Astrocyte of the hippocampus (primary cell): ENCODE measurements at regions not wholly inside any gene's neighbourhood (a gene's known extent, or its start where the extent isn't known, plus 50 kb on each side); places are given as distances from the start of the nearest gene placed in this dataset.
"Not testable (repeated sequence)": the region's sequence is repeated elsewhere in the genome, so short reads cannot be mapped to it uniquely, and the experiment has no call there.

ENCODE experiments used
- DNase-seq: peaks from one replicate; pipeline ENCODE4 v3.0.0; 2011; ENCODE audit warnings: low read depth, low spot score

DNA sequence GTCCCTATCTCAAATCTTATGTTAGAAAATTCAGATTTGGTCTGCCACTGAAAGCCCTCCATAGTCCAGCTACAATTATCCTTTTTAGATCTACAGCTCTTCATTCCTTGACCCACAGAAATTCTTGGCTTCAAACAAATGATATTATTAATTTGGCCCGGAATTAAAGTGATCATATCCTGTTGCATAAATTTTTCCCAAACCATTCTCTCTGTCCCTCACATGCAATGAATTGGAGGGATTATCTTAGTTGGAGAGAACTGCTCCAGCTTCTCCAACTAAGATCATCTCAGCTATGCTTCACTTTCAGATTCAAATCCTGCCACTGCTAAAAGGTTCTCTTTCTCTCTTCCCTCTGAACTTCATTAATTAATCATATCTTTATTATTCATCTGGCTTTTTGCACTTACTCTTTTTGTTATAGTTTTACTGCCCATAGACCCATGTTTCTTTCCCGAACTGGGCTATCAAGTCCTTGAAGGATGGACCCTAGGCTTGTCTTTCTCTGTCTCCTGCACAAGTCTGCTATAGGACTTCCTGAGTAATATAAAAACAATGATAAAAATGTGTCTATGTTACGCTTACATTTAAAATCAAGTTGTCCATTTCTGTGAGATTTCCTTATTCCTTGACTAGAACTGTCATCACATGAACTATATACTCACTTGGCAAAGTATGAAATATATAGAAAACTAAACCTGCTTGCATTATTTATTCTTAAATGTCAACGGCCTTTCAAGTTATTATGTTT, 493.9 kb upstream of the MARCKS start:
- DNase-seq, result no peak

DNA sequence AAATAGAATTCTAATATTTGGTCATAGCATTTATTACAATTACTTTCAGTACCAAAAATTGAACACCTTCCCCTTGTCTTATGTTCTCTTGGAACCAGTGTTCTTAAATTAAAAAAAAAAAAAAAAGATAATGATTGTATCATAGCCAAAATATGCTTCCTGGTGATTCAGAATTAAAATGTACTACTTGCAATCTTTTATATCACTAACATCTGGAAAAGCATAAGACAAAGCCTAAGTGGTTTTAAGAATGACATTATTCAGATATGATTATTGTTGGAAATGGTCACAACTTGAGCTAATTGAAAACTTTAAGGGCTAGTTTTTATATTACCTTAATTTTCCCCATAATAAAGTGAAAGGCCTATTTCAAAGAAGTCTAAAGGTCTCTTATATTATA, 493.3 kb upstream of the MARCKS start:
- no peak for DNase-seq

DNA sequence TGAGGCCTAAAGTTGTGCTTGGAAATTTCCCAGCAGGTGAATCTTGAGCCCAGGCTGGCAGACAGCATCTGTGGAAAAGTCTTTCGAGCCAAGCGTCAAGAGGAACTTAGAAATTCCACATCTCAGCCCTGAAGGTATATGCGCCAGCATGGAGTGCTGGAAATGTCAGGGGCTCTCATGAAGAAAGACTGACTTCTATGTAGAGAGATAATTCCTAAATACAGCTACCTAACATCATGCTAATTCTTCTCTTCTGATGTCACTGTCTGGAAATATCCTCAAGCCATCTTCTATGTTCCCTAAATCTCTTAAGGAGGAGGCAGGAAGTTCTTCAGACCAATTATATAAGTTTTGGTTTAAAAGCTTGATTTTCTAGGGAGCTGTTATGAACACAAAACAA, 492.4 kb upstream of the MARCKS start:
- no peak for DNase-seq

DNA sequence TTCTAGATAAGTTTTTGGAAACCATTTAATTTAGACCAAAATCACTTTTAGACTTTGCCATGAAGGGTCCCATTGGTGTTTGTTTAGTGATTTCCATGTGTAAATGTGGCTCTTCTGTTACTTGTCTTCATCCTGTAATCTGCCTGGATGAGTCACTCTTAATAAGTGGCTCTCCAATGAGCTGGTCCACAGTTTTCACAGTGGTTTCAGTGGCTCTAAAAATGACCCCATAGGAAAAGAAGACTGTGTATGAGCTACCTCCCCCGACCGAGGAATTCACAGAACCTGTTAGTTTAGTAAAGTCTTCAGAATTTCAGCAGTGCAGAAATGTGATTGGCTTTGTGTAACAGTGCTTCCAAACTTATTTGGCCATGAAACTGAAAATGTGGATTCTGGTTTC, 492.0 kb upstream of the MARCKS start:
- peak; percentile 47 for DNase-seq

DNA sequence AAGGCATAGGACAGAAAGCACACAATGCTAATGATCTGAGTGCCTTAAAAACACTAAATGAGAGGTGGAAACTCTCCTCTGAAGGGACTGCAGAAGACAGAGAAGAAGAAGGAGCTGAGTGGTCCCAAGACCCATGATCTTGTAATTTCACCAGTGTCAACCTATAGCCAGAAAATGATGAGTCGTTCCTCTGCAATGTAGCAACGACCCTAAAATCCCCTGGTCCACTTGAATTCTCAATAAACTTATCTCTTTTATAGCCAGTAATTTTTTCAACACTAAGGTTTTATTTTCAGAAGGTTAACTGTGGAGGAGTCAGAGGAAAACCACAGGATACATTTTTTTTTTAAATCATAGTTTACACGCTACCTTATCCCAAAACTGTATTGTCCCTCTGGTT, 490.6 kb upstream of the MARCKS start:
- DNase-seq, result no peak

DNA sequence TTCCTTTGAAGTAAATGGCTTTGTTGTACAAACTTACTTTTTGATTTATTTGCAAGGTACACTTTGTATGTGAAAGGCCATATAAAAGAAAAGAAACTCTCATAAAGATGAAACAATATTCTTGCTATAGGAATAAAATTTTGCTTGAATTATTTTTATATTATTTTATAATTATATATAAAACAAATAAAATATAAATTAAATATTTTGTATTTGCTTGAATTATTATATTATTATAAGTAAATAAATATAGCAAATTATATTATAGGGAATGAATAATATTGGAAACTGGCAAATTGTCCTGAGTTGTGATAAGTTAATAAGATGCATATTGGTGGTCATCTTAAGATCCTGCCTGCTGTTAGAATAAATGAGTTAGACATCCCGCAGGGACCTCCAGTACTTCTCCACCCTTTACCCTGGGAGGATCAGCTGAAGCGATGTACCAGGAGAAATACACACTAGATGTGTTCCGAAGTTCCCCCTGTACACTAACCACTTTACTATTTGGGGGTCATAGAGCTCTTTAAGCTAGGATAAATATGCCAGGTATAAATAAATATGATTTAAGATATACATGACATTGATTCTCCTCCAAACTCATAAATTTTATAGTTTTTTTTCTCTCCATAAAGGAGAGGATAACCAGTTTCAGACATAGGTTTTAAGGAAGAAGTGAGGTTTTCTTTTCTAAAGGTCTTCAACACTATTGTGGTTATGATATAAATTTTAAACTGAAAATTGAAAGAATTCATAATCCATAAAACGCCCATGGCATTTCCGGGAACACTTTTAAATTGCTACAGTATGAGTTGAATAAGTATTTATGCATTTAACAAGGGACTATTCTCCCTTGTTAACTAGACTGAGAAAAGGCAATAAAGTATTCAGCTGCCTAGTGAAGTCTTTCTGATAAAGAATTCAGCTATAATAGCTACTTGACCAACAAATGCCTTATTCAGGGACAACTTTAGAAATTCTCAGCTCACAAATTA, 486.3 kb upstream of the MARCKS start:
- no peak for DNase-seq

DNA sequence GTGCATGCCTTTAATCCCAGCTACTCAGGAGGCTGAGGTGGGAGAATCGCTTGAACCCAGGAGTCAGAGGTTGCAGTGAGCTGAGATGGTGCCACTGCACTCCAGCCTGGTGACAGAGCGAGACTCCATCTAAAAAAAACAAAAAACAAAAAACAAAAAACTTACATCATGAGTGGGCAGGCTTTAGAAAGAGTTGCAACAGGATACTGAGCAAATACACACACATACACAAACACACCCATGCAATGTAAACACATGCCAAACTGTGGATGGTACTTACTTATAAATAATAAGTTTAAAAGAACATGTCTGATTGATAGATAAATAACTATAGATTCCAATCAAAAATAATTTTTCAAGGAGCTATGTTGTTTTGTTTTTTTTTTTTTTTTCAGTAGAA, 481.7 kb upstream of the MARCKS start:
- not testable (repeated sequence) for DNase-seq

DNA sequence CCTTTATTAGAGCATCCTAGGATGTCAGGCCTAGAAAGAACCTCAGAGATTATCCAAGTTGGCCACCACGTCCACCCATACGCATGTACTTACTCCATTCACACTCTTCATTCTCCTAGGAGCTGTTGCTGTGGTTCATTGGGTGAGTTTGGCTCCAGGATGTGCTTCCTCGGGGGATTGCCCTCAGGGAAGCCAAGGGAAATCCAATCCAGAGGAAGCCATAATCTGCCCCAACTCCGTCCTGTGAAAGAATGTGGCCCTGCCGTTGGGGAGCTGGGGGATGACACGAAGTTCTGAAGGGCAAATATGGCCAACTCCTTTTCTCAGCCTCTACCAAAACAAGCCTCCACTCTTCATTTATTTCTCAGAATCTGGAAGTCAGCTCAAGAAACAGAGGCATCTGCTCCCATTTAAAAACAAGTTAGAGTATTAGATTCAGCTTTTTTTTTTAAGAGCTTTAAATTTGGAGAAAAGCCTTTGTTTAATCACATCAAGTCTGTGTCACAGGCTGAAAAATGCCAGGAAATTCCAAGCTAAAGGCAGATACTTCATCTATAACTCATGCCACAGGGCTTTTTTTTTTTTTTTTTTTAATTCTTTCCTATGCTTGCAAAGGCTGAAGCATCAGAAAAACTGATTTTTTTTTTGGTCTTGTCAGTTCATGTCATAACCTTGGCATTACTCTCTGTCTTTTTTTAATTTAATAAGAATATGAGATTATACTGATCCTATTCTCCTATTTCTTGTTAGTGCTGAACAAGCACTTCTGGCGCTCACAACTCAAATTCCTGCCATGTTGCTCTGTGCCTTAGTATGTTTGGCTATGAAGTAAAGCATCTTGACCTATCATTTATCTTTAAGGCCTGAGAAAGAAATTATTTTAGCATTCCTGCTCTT, 480.9 kb upstream of the MARCKS start:
- peak; percentile 68 for DNase-seq

DNA sequence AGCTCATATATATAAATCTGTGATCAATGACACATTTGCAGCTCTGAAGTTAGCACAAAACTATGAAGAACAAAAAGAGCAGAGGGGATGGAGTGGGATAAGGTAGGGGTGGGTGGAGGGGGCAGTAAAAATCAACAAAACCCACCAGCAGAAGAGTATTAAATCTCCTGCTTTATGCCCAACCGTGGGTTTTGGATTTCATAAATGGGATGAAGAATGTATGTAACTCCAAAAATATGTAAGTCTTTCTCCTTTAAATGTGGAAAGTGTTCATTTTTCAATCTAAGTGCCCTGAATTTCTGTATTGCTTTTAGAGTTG, 480.3 kb upstream of the MARCKS start:
- no peak for DNase-seq

DNA sequence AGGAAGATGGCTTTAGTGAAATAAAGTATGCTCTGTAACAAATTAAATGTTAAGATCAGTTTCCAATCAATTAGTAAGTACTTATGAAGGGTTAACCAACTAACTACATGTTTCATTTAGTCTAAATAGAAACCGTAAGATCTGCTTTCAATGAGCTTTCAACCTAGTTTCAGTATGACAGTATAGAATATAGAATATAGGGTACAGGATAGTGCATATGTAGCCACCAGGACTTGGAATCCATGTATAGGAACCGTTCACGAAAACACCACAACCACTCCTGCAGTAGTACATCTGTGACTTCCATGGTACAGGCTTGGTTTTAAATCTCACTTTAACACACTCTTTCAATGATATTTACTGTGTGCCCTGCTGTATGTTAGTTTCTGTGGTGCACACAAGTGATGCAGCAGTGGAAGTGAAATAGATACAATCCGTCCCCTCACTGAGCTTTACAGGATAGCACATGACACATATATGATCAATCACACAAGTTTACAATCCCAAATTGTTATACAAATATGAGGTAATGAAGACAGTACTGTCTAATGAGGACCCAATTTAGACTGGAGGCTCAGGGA, 479.7 kb upstream of the MARCKS start:
- no peak for DNase-seq

DNA sequence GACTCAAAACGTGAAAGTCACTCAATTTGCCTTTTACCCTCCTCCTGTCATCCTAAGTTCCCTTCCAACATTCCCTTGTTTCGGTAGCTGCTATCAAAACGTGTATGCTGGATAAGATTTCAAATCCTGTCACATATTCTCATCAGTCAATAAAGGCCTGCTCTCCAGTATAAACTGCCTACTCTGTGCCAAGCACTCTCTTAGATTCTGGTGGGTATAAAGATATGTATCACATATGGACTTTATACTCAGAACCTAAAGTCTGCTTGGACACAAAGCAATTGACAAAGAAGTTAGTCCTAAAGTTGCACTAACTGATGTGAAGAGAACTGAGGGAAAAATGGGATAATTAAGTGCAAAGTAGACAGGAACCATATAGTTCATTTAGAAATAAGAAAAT, 476.6 kb upstream of the MARCKS start:
- no peak for DNase-seq

DNA sequence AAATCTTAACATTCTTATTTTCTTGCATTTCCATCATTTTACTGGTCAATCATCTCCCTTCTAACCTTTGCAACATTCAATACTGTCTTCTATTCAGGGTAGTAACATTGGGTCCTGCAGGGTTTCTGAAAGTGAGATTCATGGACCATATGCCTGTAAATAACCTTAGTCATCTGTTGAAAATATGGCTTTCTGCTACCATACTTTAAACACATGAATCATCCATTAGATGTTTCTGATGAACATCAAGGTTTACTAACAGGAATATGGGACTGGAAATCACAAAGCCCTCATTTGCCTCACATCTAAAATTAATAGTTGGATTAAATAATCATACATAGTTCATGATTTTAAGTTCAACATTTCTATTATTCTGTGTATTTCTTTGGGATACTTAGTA, 475.9 kb upstream of the MARCKS start:
- no peak for DNase-seq

DNA sequence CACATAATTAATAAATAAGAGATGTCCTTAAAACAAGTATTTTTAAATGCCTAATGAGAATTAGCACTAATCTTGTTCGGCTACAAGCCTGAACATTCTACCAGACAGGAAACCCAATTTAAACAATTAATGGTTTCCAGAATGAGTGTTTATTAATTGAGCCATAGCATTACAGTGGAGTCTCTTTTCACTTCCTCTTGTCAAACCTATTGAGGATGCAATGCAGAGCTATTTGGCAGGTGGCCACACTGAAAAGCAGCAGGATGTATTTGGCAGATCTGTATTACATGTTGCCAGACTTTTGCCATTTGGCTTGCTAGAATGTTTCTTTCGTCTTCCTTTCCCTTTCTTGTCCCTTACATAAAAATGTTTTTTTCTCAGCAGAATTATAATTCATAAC, 475.2 kb upstream of the MARCKS start:
- peak; percentile 77 for DNase-seq

DNA sequence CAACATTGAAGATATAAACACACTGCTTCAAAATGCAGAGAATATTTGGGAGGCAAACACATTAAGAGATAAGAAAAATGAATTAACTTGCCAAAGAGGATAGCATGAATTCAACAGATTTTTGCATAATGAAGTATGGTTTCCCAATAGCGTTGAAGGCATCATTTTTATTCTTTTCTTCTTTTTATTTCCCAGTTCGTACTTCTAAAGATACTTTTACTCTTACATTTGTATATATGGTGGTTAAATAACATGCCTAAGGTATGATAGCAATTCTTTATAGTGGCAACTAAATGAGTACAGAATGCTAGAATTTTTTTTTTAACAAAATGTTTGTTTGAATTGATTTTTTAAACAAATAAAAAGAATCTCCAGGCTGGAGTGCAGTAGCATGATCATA, 473.4 kb upstream of the MARCKS start:
- DNase-seq, result no peak

DNA sequence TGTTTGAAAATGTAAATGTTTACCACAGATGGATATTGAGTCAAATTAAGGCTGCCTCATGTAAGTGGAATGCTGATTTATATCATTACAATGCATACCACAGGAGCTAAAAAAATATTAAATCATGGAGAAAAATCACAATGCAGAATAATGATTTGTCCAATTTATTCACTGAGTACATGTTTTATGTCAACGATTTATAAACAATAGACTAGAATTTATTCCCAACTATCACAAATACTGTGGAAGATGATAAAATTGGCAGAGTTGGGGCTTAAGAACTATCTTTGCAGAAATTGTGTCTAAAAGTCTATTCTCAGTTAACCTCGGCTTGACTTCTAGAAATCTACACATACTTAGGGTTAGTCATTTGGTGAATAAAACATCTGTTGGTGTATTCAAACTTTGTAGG, 472.1 kb upstream of the MARCKS start:
- peak; percentile 20 for DNase-seq

DNA sequence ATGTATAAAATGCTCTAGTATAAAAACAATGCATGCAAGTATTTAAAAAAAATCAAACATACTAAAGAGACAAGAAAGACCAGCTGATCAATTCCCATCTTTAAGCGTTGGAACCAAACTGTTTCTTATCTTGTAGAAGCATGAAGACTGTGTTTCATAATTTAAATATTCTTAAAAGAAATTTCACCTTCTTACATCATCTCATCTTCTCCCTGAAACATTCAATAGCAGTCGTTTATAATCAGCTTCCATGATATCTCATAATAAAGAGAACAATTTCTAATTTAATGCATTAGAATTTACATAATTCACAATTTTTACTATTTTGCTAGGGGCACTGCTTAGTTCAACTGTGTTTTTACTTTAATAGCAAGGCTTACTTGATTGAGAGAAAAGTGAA, 468.1 kb upstream of the MARCKS start:
- no peak for DNase-seq

DNA sequence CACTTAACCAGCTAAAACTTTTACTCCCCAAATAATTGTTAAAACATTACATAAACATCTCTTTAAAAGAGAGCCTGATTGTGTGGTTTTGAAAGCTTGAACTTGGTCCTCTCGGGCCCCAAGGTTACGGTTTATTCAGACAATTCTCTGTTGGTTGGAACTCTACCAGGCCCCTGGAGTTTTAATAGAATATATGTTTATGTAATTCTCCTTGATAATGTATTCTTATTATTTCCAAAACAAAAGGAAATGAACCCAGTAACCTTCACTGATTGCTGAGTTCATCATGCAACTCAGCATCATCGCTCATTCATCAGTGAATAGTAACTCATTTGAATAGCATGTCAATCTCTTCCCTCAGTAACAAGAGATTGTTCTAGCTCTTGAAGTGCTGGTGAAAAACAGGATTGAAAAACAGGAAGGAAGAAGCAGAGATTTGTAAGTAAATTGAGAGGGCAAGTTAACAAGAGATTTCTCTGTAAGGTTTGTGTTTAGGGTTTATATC, 464.5 kb upstream of the MARCKS start:
- no peak for DNase-seq

DNA sequence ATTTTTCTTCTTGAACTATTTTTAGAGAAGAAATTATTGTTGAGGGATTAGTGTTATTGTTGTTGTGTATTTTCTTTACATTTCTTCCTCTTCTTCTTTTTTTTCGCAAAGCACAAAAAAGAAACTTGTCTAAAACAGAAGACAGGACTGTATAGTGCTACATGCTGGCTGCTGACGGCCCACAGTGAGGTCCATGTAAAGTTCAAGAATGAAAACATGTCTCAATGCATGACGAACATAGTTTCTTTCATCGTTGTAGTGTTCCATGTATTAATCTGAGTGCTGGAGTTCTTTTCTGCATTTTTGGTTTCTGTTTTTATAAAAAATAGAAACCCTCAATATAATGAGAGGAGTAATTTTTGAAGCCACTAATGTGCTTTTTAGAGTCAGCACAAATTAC, 462.9 kb upstream of the MARCKS start:
- no peak for DNase-seq

DNA sequence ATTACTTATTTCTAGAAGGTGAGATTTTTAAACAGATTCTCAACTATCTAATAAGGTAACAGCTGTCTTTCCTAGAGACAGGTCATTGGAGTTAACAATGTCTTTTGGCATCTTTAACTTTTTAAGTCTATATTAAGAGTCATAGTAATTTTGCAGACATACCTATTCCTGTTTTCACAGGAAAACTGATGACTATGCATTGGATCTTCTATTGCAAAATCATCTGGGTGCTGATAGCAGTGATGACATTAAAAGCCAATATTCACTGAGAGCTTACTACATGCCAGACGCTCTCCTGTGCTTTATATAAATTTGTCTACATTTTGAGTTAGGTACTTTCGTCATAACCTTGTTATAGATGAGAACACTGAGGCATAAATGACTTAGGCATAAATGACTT, 462.4 kb upstream of the MARCKS start:
- no peak for DNase-seq

DNA sequence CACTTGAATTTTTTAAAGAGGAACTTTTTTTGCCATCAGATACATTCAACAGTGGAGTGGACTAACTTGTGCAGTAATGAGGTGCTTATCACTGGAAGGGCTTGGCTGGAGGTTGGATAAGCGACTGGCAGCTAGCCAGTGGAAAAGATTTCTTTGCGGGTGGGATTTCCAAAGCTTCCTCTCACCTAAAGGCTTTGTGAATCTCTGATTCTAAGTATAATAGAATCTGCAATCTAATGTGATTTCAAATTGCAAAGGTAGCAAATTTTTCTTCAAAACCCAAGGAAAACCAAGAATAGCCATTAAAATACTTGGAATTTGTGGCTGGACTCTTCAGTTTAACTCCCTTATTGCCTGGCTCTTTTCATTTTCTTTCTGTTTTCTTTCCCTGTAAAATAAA, 460.4 kb upstream of the MARCKS start:
- DNase-seq, result peak; percentile 45

DNA sequence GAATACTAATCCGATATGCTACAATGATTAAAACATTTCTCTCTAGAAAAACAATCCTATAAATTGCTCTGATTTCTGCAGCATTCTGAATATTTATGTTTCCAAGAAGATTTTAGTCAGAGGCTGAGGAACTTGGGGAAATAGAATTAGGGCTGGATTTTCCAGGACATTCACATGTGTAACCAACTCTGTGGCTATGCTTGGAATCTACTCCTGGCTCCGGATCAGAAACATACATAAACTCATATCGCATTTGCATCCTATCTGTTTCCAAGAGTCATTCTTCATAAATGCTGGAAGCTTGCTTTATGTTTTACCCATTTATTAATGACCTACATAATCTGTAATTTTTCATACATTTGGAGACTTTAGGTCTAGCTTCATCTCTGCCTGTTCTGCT, 459.9 kb upstream of the MARCKS start:
- DNase-seq, result peak; percentile 29
